Peyer's patch (tissue), 4 donors: ENCODE measurements at regions not wholly inside any gene's neighbourhood (a gene's known extent, or its start where the extent isn't known, plus 50 kb on each side); places are given as distances from the start of the nearest gene placed in this dataset.

Experiments used
- CTCF ChIP-seq, 6 experiments: fragments of 450-650 bp in 4 of 6; fragments of 200-600 bp in 2 of 6; sonication (generic) in 1 of 6; IDR thresholded peaks; one replicate each; pipeline ENCODE4 v1.5.1; 2017 to 2019; ENCODE audit warnings: antibody characterized with exemption in 6 of 6, mild to moderate bottlenecking in 3 of 6, moderate library complexity in 1 of 6
- POLR2A ChIP-seq, 2 donors: fragments of 450-650 bp; IDR thresholded peaks; one replicate each; pipeline ENCODE4 v1.5.1; 2017; ENCODE audit warnings: antibody characterized with exemption in 2 of 2, mild to moderate bottlenecking in 2 of 2, moderate library complexity in 2 of 2

GRCh38 chr2:216915557-216916150 is 55.8 kb upstream of the TNP1 start:
- TF ChIP-seq CTCF (IDR thresholded peaks at IDR 0.05) (no peak), POLR2A (IDR thresholded peaks at IDR 0.05) (no peak)
